ENCODE measurements at regions not wholly inside any gene's neighbourhood (a gene's known extent, or its start where the extent isn't known, plus 50 kb on each side); places are given as distances from the start of the nearest gene placed in this dataset.

GRCh38 chr1:193654951-193655735 is 468.7 kb upstream of the B3GALT2 start:
- H3K4me1 ChIP-seq (ENCODE audit: control insufficient read depth in 5 of 5, insufficient read depth in 5 of 5, low read length in 5 of 5), result peaks cover 0 to 5% (median 0%) of the 10 kb centered on the region in 5 donors
- peaks cover 0 to 15% (median 4%) of the 10 kb centered on the region in 4 donors for H3K9me3 ChIP-seq (ENCODE audit: control insufficient read depth in 4 of 4, insufficient read depth in 3 of 4, low read length in 3 of 4)
- H3K36me3 ChIP-seq (ENCODE audit: control insufficient read depth in 4 of 4, insufficient read depth in 4 of 4, low read length in 4 of 4), result no peaks in the 10 kb centered on the region
- H3K4me3 ChIP-seq, result no peak overlapping the region
- ATAC-seq (ENCODE audit: insufficient read depth, low FRiP score) (no peak), DNase-seq (no peak)
- WGBS, 2 donors, result 74 to 91% methylated on average over 2 of the region's 2 CpGs
- TF ChIP-seq, protein P1, sequence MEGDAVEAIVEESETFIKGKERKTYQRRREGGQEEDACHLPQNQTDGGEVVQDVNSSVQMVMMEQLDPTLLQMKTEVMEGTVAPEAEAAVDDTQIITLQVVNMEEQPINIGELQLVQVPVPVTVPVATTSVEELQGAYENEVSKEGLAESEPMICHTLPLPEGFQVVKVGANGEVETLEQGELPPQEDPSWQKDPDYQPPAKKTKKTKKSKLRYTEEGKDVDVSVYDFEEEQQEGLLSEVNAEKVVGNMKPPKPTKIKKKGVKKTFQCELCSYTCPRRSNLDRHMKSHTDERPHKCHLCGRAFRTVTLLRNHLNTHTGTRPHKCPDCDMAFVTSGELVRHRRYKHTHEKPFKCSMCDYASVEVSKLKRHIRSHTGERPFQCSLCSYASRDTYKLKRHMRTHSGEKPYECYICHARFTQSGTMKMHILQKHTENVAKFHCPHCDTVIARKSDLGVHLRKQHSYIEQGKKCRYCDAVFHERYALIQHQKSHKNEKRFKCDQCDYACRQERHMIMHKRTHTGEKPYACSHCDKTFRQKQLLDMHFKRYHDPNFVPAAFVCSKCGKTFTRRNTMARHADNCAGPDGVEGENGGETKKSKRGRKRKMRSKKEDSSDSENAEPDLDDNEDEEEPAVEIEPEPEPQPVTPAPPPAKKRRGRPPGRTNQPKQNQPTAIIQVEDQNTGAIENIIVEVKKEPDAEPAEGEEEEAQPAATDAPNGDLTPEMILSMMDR (IDR thresholded peaks at IDR 0.05; ENCODE audit: control extremely low read depth, extremely low read depth), result no peak
- H3K27ac ChIP-seq (ENCODE audit: low read depth in 1 of 2, low read length in 1 of 2), result no peak overlapping the region
- no peaks in the 10 kb centered on the region for H3K27me3 ChIP-seq (ENCODE audit: control insufficient read depth in 3 of 3, insufficient read depth in 3 of 3, low read length in 2 of 3)
- H3K9ac ChIP-seq (ENCODE audit: insufficient read depth in 1 of 2, low read length in 2 of 2), result no peak overlapping the region

GRCh38 chr1:193649587-193649986 is 463.2 kb upstream of the B3GALT2 start:
- no peaks in the 10 kb centered on the region for H3K4me1 ChIP-seq (ENCODE audit: control insufficient read depth in 5 of 5, insufficient read depth in 5 of 5, low read length in 5 of 5)
- H3K27me3 ChIP-seq (ENCODE audit: control insufficient read depth in 3 of 3, insufficient read depth in 3 of 3, low read length in 2 of 3), result no peaks in the 10 kb centered on the region
- TF ChIP-seq, protein P1 (IDR thresholded peaks at IDR 0.05; ENCODE audit: control extremely low read depth, extremely low read depth), result no peak
- WGBS, 2 donors, result 84 to 95% methylated on average over 3 of the region's 3 CpGs
- DNase-seq (no peak), ATAC-seq (ENCODE audit: insufficient read depth, low FRiP score) (no peak)
- H3K9me3 ChIP-seq (ENCODE audit: control insufficient read depth in 4 of 4, insufficient read depth in 3 of 4, low read length in 3 of 4), result peaks cover 0 to 11% (median 5%) of the 10 kb centered on the region in 4 donors
- no peaks in the 10 kb centered on the region for H3K36me3 ChIP-seq (ENCODE audit: control insufficient read depth in 4 of 4, insufficient read depth in 4 of 4, low read length in 4 of 4)
- no peak overlapping the region for H3K27ac ChIP-seq (ENCODE audit: low read depth in 1 of 2, low read length in 1 of 2)
- H3K4me3 ChIP-seq, result no peak overlapping the region
- H3K9ac ChIP-seq (ENCODE audit: insufficient read depth in 1 of 2, low read length in 2 of 2), result no peak overlapping the region

DNA sequence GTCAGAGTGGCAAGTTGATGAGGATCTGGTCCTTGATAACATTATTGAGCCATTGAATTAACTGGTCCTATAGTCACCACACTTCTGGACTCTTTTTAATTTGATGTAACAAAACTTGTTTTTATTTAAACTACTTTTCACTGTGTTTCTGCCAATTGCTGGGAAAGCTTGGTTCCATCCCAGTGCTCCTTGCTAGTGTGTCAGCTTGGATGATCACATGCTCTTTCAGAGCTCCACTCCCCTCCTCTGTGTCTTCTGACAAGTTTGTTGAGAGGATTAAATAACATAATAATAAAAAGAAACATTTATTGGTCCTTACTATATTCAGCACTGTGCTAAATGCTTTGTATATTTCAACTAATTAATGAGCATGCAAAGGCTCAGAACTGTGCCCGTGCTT is 448.5 kb upstream of the B3GALT2 start:
- H3K9me3 ChIP-seq (ENCODE audit: control insufficient read depth in 4 of 4, insufficient read depth in 3 of 4, low read length in 3 of 4), result no peaks in the 10 kb centered on the region
- WGBS, 2 donors, result 93% methylated on average over 1 of the region's 1 CpG
- no peak overlapping the region for H3K9ac ChIP-seq (ENCODE audit: insufficient read depth in 1 of 2, low read length in 2 of 2)
- H3K4me3 ChIP-seq, result no peak overlapping the region
- no peak overlapping the region for H3K27ac ChIP-seq (ENCODE audit: low read depth in 1 of 2, low read length in 1 of 2)
- ATAC-seq (ENCODE audit: insufficient read depth, low FRiP score), result no peak
- DNase-seq, result no peak
- no peaks in the 10 kb centered on the region for H3K27me3 ChIP-seq (ENCODE audit: control insufficient read depth in 3 of 3, insufficient read depth in 3 of 3, low read length in 2 of 3)
- H3K36me3 ChIP-seq (ENCODE audit: control insufficient read depth in 4 of 4, insufficient read depth in 4 of 4, low read length in 4 of 4), result no peaks in the 10 kb centered on the region
- H3K4me1 ChIP-seq (ENCODE audit: control insufficient read depth in 5 of 5, insufficient read depth in 5 of 5, low read length in 5 of 5), result peaks cover 0 to 2% (median 0%) of the 10 kb centered on the region in 5 donors
- TF ChIP-seq, protein P1 (IDR thresholded peaks at IDR 0.05; ENCODE audit: control extremely low read depth, extremely low read depth), result no peak

Measured in lung (tissue), 11 donors.